Activated T-helper 1 cell treated with anti-CD3 and anti-CD28 coated beads, Interleukin-2, amount 50 U/mL, for 16 hours (primary cell): ENCODE measurements at regions not wholly inside any gene's neighbourhood (a gene's known extent, or its start where the extent isn't known, plus 50 kb on each side); places are given as distances from the start of the nearest gene placed in this dataset.

Source experiments
- DNase-seq, 2 donors: peaks; one replicate each; pipeline ENCODE4 v3.0.0-alpha.2; 2020; ENCODE audit warnings: low read depth in 1 of 2, low spot score in 1 of 2

DNA sequence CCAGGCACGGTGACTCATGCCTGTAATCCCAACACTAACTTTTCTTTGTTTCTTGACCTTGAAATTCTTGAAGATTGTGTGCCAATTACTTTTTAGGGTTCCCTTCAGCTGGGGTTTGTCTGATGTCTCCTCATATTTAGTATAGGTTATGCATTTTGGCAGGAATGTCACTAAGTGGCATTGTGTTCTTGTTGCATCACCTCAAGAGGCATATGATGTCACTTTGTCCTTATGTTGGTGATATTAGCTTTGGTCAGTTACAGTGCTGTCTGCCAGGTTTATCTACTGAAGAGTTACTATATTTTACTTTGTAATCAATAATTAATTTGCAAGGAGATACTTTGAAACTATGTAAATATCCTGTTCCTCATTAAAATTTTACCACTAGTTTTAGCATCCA, 61.0 kb upstream of the BTG1 start:
- no peak for DNase-seq

DNA sequence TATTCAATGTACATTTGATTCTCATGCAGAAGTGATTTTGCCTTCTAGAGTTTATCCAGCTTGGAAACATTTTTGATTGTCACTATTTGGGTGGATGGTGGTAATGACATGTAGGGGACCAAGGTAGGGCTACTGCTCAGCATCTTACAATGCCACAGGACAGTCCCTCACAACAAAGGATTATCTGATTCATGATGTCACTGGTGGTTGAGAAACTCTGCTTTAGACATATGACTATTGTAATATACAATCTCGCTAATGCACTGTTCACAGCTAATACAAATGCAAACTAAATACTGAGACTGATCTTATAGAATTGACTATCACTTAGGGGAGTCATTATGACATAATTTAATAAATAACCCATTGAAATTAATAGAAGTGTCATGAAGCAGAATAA, 60.4 kb upstream of the BTG1 start:
- DNase-seq, result no peak

DNA sequence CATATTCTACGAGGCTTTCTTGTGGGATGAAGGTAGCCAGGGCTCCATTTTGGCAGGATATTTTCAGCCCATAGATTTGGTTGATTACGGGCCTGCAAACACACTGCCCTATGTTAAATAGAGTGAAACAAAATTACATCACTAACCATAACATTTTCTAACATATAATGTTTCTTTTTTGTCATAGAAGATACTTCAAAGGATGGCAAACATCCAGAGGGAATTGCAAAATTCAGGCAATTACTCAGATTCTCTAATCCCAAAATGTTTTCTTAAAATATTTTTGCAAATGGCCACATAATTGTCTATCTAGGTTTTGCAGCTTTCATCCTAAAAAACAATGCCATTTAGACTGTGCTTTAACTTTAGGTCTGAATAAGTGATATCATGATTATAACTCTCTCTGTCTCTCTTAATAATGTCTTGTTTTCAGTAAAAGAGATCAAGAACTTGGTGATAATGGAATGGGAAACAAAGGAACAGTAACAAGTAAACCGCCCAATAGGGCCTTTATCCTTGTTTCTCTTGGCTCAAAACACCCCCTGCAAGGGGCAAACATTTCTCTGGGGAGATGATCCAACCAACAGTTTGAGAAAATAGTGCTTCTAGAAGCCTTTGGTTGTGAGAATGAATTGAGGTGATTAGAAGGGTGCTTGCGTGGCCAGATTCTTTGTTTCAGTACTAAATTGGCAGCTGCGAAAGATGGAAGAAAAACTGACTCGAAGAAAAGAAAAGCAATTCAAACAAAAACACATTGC, 54.4 kb upstream of the BTG1 start:
- no peak for DNase-seq

DNA sequence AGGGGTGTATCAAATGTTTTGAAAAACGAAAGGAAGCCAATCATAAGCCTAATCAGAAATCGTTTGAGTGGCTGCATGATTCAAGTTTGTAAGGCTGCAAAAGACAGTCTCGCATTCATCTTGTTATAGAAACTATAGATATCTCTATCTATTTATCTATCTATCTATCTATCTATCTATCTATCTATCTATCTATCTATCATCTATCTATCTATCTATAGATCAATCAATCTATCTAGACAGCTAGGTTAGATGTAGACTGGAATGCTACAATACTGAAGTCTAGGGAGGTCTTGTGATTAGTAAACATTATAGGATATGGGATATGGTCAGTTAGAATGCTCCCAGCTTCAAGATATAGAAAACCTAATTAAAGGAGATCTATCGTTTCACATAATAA, 52.2 kb upstream of the BTG1 start:
- no peak for DNase-seq

DNA sequence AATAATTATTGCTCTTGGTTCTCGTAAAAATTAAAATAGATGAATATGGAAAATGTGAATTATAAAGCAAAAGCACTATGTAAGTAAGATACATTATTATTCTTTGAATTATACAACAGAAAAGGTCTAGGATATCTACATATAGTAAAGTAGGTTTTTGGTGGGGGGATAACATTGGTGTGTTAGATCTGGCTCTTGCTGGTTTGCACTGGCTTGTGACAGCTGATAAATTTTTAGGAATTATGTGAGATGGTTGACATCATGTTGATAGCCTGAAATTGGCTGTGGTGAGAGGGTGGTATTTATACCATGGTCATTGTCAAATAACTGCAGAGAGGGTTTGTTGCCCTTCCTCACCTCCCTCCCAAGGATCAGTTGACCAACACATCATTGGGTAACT, 50.7 kb upstream of the BTG1 start:
- no peak for DNase-seq
